Endometrium (tissue), 2 donors: ENCODE measurements at regions not wholly inside any gene's neighbourhood (a gene's known extent, or its start where the extent isn't known, plus 50 kb on each side); places are given as distances from the start of the nearest gene placed in this dataset.

Experiments used
- FAIRE-seq: peaks from 2 replicates; lab custom pipeline; 2012; peaks lifted over from hg19 to GRCh38; lab: Jason Lieb, UNC
- donor health status: control.
- donor health status: control.

DNA sequence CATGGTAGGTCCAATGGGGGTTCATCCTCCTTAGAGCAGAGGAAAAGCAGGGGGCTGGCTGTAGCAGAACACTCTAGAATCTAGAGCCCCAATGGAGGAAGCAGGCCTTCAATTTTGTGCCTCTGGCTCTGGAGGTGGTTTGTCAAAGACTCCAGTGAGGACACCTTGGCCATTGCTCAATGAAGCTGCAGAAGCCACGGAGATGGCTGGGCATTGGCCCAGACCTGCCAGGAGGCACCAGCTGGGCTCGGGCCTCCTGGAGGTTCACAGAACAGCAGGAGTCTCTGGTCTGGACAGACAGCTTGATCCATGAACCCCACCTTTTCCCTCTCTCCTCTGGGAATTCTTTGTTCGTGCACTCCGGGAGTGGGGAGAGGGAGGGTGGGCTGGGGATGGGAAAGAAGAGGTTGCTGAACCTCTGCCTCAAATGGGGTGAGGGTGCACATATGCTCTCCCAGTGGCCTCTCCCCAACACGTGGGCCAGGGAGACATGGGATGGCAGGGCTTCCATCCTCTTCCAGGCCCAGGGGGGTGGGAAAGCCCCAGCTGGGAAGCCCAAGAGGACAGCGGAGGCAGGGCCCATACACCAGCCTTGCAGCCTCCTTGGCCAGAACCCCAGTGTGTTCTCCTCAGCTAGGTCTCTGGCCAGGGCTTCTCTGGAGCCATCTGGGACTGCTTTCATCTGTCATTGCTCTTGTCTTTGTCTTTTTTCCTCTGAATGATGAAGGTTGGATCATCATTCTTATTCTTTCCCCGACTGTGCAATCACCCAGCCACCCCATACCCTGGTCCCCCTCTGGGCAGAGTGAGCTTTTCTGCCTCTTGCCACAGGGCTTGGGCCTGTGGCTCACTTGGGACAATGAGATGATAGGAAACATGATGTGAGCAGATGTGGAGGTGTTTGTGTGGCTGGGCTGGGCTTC, 1019.4 kb downstream of the BRD1 start:
- no peak for FAIRE-seq

DNA sequence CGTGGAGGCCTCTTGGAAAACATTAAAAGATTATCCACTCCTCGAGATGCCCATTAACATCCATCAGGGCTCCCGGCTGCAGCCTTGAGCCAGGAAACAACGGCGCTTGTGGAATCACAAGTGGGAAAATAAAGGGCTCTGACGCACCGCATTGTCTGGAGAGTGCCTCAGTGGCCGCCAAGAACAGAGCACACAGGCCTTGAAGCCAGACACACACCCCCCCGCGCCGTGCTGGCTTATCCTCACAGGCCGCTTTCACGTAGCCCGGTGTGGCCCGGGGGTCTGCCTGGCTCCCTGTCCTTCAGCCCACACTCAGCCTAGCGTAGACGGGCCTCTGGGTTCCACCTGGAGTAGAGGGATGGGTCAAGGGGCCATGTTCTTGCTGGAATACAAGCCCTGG, 1020.5 kb downstream of the BRD1 start:
- no peak for FAIRE-seq

GRCh38 chr22:48806227-48806781, 1021.4 kb downstream of the BRD1 start:
- FAIRE-seq, result no peak

- no peak for FAIRE-seq
These were observed 1022.2 kb downstream of the BRD1 start for GRCh38 chr22:48805516-48805915.

GRCh38 chr22:48804811-48805301, 1022.8 kb downstream of the BRD1 start:
- FAIRE-seq, result no peak

- no peak for FAIRE-seq
These were observed 1023.5 kb downstream of the BRD1 start for GRCh38 chr22:48803948-48804810.

DNA sequence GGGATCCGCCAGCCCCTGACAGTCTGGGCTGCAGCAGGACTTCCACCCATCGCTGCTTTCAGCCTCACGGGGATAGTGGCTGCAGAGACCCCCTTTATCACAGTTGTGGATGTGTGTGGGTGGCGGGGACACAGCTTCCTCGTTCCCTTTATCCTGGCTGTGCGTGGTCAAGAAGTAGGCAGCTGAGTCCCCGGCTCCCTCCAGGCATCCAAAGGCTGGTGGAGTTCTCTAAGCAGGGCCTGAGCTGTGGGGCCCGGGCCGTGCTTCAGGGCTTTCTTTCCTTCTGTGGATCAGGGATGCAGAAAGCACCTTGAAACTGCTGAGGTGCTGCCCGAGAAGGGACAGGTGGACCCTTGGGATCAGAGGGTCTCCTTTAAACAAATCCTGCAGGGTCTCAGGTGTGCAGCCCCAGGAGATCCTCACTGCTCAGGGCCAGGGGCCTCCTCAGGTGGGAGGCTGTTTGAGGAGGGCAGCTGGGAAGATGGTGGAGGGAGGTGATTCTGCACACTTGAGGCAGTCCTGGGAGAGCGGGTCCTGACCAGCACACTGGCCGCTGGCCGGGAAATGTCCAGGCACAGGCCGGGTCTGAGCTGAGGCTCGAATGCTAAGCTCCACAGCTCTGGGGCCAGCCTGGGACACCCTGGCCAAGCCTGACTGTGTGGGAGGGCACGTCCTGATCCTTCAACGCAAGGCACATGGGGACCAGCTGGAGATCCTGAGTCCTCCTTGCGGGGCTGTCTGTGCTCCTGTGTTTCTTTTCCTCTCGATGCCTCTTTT, 1024.3 kb downstream of the BRD1 start:
- FAIRE-seq, result no peak

GRCh38 chr22:48802576-48802975, 1025.1 kb downstream of the BRD1 start:
- FAIRE-seq, result no peak

DNA sequence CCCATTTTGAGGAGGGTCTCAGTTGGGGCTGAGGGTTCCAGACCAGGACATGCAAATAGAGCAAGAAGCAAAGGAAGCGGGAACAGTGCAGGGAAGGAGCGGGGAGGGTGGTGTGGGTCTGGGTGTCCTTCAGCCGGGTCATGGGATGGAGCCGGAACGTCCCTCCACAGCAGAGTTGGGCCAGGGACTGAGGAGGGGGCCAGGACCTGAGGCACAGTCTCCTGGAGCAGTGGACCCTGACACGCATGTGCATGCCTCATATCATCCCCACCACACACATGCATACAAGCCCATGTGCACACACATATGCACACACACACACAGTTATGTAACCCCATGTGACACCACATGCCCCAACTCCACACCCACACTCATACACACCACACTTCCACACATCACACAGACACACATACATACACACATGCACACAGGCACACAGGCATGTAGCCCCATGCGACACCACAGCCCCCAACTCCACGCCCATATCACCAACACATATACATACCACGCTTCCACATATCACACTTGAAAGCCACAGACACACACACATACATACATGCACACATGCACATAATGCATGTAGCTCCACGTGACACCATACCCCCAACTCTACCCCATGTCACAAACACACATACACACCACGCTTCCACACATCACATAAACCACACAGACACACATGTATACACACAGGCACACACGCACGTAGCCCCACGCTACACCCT, 1026.6 kb downstream of the BRD1 start:
- no peak for FAIRE-seq

DNA sequence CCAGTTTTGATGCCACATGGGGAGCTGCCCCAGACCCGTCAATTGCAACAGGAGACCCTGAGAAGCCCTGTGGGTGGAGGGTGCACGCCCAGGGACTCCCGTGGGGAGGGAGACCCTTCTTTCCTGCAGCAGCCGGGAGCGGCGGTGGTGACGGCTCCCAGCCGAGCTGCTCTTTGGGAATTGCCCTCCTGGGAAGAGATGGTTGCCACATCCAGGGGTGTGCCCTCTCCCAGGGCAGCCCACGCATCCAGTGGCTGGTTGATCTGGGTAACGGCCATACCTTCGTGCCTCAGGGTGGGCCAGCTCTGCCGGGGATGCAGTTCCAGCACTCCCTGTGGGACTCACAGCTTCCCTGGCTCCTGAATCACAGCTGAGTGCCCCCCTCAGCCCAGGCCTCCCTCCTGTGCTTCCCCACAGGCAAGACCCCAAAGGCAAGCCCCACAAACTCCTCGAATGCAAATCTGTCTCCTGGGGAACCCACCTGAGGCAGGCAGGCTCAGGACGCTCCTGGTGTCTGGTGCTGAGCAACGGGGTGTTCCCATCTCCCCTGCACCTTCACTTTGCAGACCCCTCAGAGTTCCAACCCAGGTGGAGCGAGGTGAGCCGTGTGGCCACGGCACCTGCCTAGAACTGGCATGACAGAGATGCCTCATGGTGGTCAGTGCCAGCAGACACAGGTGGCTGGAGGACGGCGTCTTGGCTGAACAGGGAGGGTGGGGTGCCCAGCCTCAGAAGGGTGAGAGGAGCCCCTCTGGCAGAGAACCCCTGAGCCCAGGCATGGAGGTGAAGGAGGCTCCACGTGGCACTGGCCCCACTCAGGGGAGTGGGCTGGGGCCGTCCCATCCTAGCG, 1027.4 kb downstream of the BRD1 start:
- FAIRE-seq, result no peak

DNA sequence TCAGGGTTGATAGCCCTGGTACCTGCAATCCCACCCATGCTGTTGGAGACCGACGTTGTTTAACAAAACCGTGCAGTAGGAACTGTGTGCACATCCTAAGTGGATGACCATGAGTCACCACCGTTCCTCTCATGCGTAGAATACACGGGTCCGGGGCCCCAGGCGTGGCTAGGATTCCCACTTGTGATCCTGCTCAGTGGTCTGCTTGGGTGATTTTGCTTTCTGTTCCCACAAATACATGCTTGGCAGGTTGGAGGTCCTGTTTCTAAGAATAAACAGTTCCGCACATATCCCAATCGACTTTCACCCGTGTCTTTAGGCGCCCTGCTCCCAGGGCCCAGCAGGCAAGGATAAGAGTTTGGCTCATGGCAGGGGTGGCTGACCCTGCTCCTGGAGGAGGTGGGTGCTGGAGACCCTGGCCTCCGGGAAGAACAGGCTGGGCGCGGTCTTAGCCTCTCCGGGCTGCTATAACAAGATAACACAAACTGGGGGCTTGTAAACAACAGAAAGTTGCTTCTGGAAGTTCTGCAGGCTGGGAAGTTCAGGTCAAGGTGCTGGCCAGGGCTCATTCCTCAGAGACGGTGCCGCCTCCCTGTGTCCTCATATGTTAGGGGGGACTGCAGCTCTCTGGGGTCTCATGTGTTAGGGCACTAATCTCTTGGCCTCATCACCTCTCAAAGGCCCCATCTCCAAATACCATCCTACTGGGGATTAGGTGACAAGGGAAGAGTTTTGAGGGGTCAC, 1028.3 kb downstream of the BRD1 start:
- FAIRE-seq, result no peak

DNA sequence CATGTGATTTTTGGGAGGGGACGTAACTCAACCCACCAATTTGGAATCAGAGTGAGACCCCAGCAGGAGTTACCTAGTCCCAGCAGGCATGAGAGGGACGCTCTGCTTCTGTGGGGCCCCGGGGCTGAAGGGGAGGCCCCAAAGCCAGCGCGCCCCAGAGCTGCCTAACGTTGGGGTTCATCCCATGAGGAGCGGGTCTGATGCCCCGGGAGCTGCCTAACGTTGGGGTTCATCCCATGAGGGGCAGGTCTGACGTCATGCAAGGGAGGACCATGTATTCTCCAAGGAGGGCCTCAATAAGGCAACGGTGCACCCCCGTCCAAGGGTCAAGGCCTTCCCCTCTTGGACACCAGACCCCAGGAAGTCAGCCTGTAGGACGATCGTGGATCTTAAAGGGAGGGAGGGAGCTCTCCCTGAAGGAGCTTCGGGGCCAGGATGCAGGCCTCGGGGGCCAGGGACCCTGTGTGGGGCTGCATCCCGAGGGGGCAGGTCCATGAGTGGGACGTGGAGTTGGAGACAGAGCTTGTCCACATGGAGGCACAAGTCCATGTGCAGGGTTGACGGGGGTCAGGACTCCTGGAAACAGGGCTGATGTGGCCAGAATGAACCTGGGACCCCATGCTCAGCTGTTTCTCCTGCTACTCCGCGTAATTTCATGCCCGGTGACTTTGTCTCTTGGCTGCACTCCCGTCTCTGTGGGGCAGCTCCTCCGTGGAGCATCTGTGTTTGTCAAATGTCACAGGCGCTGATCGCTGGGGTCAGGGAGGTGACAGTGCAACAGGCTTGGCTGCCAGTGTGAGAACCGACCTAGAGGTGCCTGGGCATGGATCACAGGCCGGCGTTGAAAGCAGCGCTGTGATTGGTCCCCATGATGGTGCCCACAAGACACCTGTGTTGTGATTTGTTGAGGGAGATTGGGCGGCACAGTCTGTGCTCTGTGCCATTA, 1029.1 kb downstream of the BRD1 start:
- FAIRE-seq, result no peak

GRCh38 chr22:48797731-48798130, 1029.9 kb downstream of the BRD1 start:
- no peak for FAIRE-seq

DNA sequence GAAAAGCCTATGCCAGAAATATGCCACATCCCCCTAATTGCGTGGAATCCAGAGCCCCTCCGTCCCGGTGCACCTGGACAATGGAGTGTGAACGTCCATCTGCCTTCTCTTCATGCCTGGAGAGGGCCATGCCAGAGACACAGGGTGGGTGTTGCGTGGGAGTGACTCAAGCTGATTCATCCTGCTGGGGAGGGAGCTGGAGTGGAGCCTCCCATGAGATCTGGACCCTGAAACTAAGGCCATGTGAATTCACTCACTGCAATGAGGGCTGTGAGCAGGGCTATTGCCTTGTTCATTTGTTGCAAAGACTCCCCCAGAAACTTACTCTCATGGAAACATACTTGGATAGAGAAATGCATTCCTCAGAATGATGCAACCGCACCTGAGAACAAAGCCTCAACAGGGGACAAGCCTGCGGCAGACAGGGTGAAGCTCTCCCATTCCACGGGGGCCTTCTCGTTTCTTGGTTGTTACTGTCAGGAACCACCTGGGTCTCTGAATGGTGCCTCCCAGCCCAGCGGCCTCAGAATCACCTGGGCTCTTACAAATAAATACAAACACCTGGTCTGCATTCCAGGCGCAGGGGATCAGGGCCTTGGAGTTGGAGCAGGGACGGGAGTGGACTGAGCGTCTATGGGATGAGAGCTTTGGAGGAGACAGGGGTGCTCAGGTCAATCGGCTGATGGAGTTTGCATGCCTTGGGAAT, 1031.2 kb downstream of the BRD1 start:
- FAIRE-seq, result no peak

DNA sequence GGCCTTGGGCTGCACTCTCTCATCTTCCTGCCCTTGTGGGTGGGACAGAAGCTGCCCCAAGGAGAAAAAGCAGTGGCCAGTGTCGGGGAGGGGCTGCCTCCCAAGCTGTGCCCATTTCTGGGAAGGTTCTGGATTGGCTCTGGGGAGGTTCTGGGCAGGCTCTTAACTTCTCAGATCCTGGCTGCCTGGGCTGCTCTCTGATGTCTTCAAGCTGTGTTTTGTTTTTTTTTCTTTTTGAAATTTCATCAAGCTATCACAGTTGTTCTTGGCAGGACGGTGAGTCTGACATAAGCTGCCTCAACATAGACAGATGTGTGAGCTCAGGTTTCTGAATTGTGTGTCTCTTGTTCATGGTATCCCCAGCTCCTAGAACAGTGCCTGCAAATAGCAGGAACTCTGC, 1032.0 kb downstream of the BRD1 start:
- FAIRE-seq, result no peak

- FAIRE-seq, result no peak
These were observed 1032.8 kb downstream of the BRD1 start for GRCh38 chr22:48794906-48795305.

GRCh38 chr22:48793949-48794348, 1033.7 kb downstream of the BRD1 start:
- FAIRE-seq, result no peak

- no peak for FAIRE-seq
These were observed 1041.0 kb downstream of the BRD1 start for GRCh38 chr22:48786679-48786996.
